ENCODE measurements at regions not wholly inside any gene's neighbourhood (a gene's known extent, or its start where the extent isn't known, plus 50 kb on each side); places are given as distances from the start of the nearest gene placed in this dataset.

- TF ChIP-seq POLR2A (IDR thresholded peaks at IDR 0.05; ENCODE audit: low read length) (no peak), GATA1 (IDR thresholded peaks at IDR 0.05; ENCODE audit: low read depth, low read length) (no peak)
These were observed 772.7 kb downstream of the SEMA5A start for GRCh38 chr5:8773046-8773615.
